PC-3 (cell line): ENCODE measurements at regions not wholly inside any gene's neighbourhood (a gene's known extent, or its start where the extent isn't known, plus 50 kb on each side); places are given as distances from the start of the nearest gene placed in this dataset.

Experiments
- ATAC-seq: fragments of 200-7000 bp; cut with Tn5 transposase; 2 replicates; pipeline ENCODE4 v1.9.1; 2020; ENCODE audit warnings: mild to moderate bottlenecking, moderate library complexity
- BruUV-seq: library from RNA; stranded (reverse); fragments of 400-500 nt; replicated peaks from 2 replicates; lab custom pipeline; 2021; lab: Mats Ljungman, UMichigan
- CTCF ChIA-PET: fragments of 300-600 bp; sonication (Branson Sonifier 250); formaldehyde crosslinking; loops from one replicate; lab custom pipeline; 2022; ENCODE audit warnings: antibody characterized with exemption; lab: Charles Lee
- POLR2A ChIA-PET: fragments of 300-600 bp; sonication (Branson Sonifier 250); formaldehyde crosslinking; loops from one replicate; lab custom pipeline; 2022; ENCODE audit warnings: antibody characterized with exemption; ENCODE audit not compliant: unreplicated experiment; lab: Charles Lee
- DNase-seq: peaks from one replicate; pipeline ENCODE4 v3.0.0-alpha.2; 2015
- H2AFZ ChIP-seq: fragments of 300-600 bp; sonication (generic); 2 replicates; pipeline ENCODE4 v1.6.0; 2016; ENCODE audit warnings: antibody characterized with exemption, low read length
- H3F3A ChIP-seq: fragments of 300-600 bp; sonication (generic); one replicate; pipeline ENCODE4 v1.6.0; 2017; ENCODE audit warnings: antibody characterized with exemption, low read length, control low read depth, mild to moderate bottlenecking; ENCODE audit not compliant: unreplicated experiment
- H3K27ac ChIP-seq: fragments of 300-600 bp; sonication (generic); 2 replicates; pipeline ENCODE4 v1.5.1; 2016; ENCODE audit warnings: mild to moderate bottlenecking, low read length
- H3K27me3 ChIP-seq: fragments of 300-600 bp; sonication (generic); 2 replicates; pipeline ENCODE4 v1.6.1; 2016; ENCODE audit warnings: low read length, mixed read lengths
- H3K36me3 ChIP-seq: fragments of 300-600 bp; sonication (generic); 2 replicates; pipeline ENCODE4 v1.6.1; 2016; ENCODE audit warnings: low read depth, mixed run types, low read length, mixed read lengths
- H3K4me1 ChIP-seq: fragments of 300-600 bp; sonication (generic); 2 replicates; pipeline ENCODE4 v1.5.1; 2016; ENCODE audit warnings: low read length; ENCODE audit not compliant: insufficient read depth
- H3K4me2 ChIP-seq: fragments of 300-600 bp; sonication (generic); 2 replicates; pipeline ENCODE4 v1.6.0; 2016; ENCODE audit warnings: low read length
- H3K4me3 ChIP-seq: fragments of 300-600 bp; sonication (generic); 2 replicates; pipeline ENCODE4 v1.5.1; 2016; ENCODE audit warnings: mild to moderate bottlenecking, low read length, mixed read lengths
- H3K79me2 ChIP-seq: fragments of 300-600 bp; sonication (generic); 2 replicates; pipeline ENCODE4 v1.6.1; 2017; ENCODE audit warnings: low read length, mixed read lengths
- H3K9ac ChIP-seq: fragments of 300-600 bp; sonication (generic); 2 replicates; pipeline ENCODE4 v1.6.0; 2016; ENCODE audit warnings: mild to moderate bottlenecking, low read length
- H3K9me2 ChIP-seq: fragments of 300-600 bp; sonication (generic); replicated peaks from 2 replicates; pipeline ENCODE4 v1.6.1; 2016; ENCODE audit warnings: mixed run types, low read length, mixed read lengths
- H3K9me3 ChIP-seq: fragments of 300-600 bp; sonication (generic); 2 replicates; pipeline ENCODE4 v1.6.1; 2016; ENCODE audit warnings: low read length, mixed read lengths
- H4K20me1 ChIP-seq: fragments of 300-600 bp; sonication (generic); 2 replicates; pipeline ENCODE4 v1.6.1; 2016; ENCODE audit warnings: low read length, mixed read lengths
- EZH2 ChIP-seq: fragments of 300-600 bp; sonication (generic); IDR thresholded peaks from one replicate; pipeline ENCODE4 v1.6.1; 2017; ENCODE audit warnings: antibody characterized with exemption, mild to moderate bottlenecking, low read length; ENCODE audit not compliant: unreplicated experiment
- EZH2phosphoT487 ChIP-seq: fragments of 300-600 bp; sonication (generic); IDR thresholded peaks from 2 replicates; pipeline ENCODE4 v1.6.1; 2018; ENCODE audit warnings: mild to moderate bottlenecking, antibody characterized with exemption, low read length, borderline replicate concordance
- intact Hi-C: fragments of 100-400 bp; cut with micrococcal nuclease; formaldehyde crosslinking; loops from 2 replicates; pipeline ENCODE4 v1.9.0; 2023
- TF ChIP-seq, protein P1 (sequence below): fragments of 300-600 bp; sonication (generic); conservative IDR thresholded peaks from 2 replicates; pipeline ENCODE4 v1.5.1; 2017; ENCODE audit warnings: antibody characterized with exemption, low read depth, mild to moderate bottlenecking, low read length

DNA sequence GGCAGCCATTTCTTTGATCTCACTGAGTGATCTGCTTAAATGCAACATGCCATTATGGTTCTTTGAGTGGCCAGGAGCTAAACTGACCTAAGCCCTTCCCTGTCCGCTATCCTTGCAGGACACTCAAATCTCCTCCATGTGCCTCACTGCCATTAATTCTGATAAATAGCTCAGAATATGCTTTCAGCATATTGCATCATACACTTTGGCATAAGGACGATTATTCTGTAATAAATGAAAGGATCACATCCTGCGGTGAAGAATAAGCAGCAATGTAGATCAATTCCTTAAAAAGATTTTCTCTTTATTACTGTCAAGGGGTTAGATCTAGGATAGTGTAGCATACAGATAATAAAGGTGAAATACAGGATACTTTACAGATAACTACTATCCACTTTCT lies 231.8 kb upstream of the CTBP2 start:
- no peak overlapping the region for H3K9ac ChIP-seq
- no peaks in the 10 kb centered on the region for H3F3A ChIP-seq
- BruUV-seq = no TSS peak
- H3K79me2 ChIP-seq = no peaks in the 10 kb centered on the region
- no peak overlapping the region for H2AFZ ChIP-seq
- TF ChIP-seq EZH2 (no peak), EZH2phosphoT487 (no peak)
- TF ChIP-seq, protein P1, sequence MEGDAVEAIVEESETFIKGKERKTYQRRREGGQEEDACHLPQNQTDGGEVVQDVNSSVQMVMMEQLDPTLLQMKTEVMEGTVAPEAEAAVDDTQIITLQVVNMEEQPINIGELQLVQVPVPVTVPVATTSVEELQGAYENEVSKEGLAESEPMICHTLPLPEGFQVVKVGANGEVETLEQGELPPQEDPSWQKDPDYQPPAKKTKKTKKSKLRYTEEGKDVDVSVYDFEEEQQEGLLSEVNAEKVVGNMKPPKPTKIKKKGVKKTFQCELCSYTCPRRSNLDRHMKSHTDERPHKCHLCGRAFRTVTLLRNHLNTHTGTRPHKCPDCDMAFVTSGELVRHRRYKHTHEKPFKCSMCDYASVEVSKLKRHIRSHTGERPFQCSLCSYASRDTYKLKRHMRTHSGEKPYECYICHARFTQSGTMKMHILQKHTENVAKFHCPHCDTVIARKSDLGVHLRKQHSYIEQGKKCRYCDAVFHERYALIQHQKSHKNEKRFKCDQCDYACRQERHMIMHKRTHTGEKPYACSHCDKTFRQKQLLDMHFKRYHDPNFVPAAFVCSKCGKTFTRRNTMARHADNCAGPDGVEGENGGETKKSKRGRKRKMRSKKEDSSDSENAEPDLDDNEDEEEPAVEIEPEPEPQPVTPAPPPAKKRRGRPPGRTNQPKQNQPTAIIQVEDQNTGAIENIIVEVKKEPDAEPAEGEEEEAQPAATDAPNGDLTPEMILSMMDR = no peak
- peaks cover 15% of the 10 kb centered on the region for H3K27me3 ChIP-seq
- POLR2A ChIA-PET = interaction anchor here (0.6 kb wide), 1 partner anchor 49 kb away, joined by 4 read pairs; no protein-coding TSS in a partner anchor
- H3K4me3 ChIP-seq = no peak overlapping the region
- DNase-seq = no peak
- intact Hi-C loops = no loop called here
- no peaks in the 10 kb centered on the region for H3K9me2 ChIP-seq
- no peak overlapping the region for H3K27ac ChIP-seq
- CTCF ChIA-PET = no interaction called here
- no peaks in the 10 kb centered on the region for H3K36me3 ChIP-seq
- no peaks in the 10 kb centered on the region for H4K20me1 ChIP-seq
- no peak overlapping the region for H3K4me2 ChIP-seq
- H3K4me1 ChIP-seq = no peaks in the 10 kb centered on the region
- no peaks in the 10 kb centered on the region for H3K9me3 ChIP-seq
- no peak for ATAC-seq

DNA sequence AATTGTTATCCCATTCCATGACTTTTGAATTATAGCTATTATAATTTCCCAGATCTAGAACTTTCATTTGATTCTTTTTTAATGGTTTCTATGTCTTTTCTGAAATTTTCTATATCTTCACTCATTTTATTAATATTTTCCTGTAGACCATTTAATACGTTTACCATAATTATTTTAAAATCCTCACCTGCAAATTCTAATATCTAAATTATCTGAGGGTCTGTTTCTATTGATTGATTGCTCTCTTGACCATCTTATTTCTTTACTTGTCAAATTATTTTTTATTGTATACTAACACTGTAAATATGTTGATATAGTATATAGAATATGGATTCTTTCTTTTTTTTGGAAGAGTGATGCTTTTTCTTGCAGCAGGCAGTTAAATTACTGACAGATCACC lies 229.3 kb upstream of the CTBP2 start:
- Histone ChIP-seq H3K27ac (no peak overlapping the region), H2AFZ (no peak overlapping the region), H3F3A (no peaks in the 10 kb centered on the region), H3K4me3 (no peak overlapping the region), H3K9ac (no peak overlapping the region), H3K27me3 (peaks cover 15% of the 10 kb centered on the region), H4K20me1 (no peaks in the 10 kb centered on the region), H3K4me2 (no peak overlapping the region), H3K79me2 (no peaks in the 10 kb centered on the region), H3K4me1 (no peaks in the 10 kb centered on the region), H3K36me3 (no peaks in the 10 kb centered on the region), H3K9me2 (no peaks in the 10 kb centered on the region), H3K9me3 (no peaks in the 10 kb centered on the region)
- TF ChIP-seq, protein P1 = no peak
- TF ChIP-seq EZH2phosphoT487 (no peak), EZH2 (no peak)
- intact Hi-C loops = no loop called here
- BruUV-seq = no TSS peak
- ChIA-PET CTCF (no interaction called here), POLR2A (no interaction called here)
- DNase-seq (no peak), ATAC-seq (no peak)

DNA sequence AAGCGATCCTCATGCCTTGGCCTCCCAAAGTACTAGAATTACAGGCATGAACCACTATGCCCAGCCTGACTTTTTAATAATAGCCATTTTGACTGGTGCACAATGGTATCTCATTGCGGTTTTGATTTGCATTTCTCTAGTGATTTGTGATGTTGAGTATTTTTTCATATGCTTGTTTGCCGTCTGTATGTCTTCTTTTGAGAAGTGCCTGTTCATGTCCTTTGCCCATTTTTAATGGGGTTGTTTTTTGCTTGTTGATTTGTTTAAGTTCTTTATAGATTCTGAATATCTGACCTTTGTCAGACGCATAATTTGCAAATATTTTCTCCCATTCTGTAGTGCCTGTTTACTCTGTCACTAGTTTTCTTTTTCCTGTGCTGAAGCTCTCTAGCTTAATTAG lies 219.2 kb upstream of the CTBP2 start:
- Histone ChIP-seq H3K4me3 (no peak overlapping the region), H3K9ac (no peak overlapping the region), H2AFZ (no peak overlapping the region), H3K9me3 (no peaks in the 10 kb centered on the region), H3K27ac (no peak overlapping the region), H3F3A (no peaks in the 10 kb centered on the region), H4K20me1 (no peaks in the 10 kb centered on the region), H3K4me1 (no peaks in the 10 kb centered on the region), H3K4me2 (no peak overlapping the region), H3K27me3 (no peaks in the 10 kb centered on the region; the same call in 1 of the 2 replicates), H3K79me2 (no peaks in the 10 kb centered on the region), H3K36me3 (no peaks in the 10 kb centered on the region), H3K9me2 (no peaks in the 10 kb centered on the region)
- TF ChIP-seq EZH2phosphoT487 (no peak), EZH2 (no peak)
- TF ChIP-seq, protein P1 = no peak
- ChIA-PET CTCF (no interaction called here), POLR2A (no interaction called here)
- intact Hi-C loops = no loop called here
- DNase-seq (no peak), ATAC-seq (no peak)
- BruUV-seq = no TSS peak
